H1 (cell line): ENCODE measurements at regions not wholly inside any gene's neighbourhood (a gene's known extent, or its start where the extent isn't known, plus 50 kb on each side); places are given as distances from the start of the nearest gene placed in this dataset.

Experiments used
- CTCF ChIA-PET: fragments of 300-600 bp; sonication (Branson Sonifier 250); formaldehyde crosslinking; loops from one replicate; lab custom pipeline; 2021; ENCODE audit not compliant: partially characterized antibody; lab: Charles Lee
- POLR2A ChIA-PET: fragments of 300-600 bp; sonication (Branson Sonifier 250); formaldehyde crosslinking; loops from one replicate; lab custom pipeline; 2021; ENCODE audit warnings: inconsistent platforms; ENCODE audit not compliant: partially characterized antibody; lab: Charles Lee
- DNase-seq, 2 experiments: peaks; one replicate each; pipeline versions ENCODE4 v3.0.0 to v3.0.0-alpha.2; 2010 to 2022; ENCODE audit warnings: low spot score in 2 of 2, low read depth in 1 of 2, mixed read lengths in 1 of 2
- FAIRE-seq: peaks from 2 replicates; lab custom pipeline; 2011; peaks lifted over from hg19 to GRCh38; lab: Jason Lieb, UNC
- H2AFZ ChIP-seq: 2 replicates; pipeline ENCODE4 v1.8.1; 2012; ENCODE audit warnings: low read length, inconsistent platforms
- H2AK5ac ChIP-seq: 2 replicates; pipeline ENCODE4 v1.6.1; 2013; ENCODE audit warnings: low read depth, low read length
- H2BK120ac ChIP-seq: replicated peaks from 2 replicates; pipeline ENCODE3; 2013; ENCODE audit warnings: low read depth, low read length, inconsistent platforms
- H2BK12ac ChIP-seq: 2 replicates; pipeline ENCODE4 v1.6.1; 2013; ENCODE audit warnings: low read depth, low read length
- H2BK15ac ChIP-seq: 2 replicates; pipeline ENCODE4 v1.6.1; 2013; ENCODE audit warnings: low read length
- H2BK20ac ChIP-seq: 2 replicates; pipeline ENCODE4 v1.6.1; 2013; ENCODE audit warnings: low read length
- H2BK5ac ChIP-seq: 2 replicates; pipeline ENCODE4 v1.6.1; 2013; ENCODE audit warnings: low read depth, low read length
- H3K14ac ChIP-seq: 2 replicates; pipeline ENCODE4 v1.6.1; 2013; ENCODE audit warnings: inconsistent platforms; ENCODE audit not compliant: insufficient read length
- H3K18ac ChIP-seq: 2 replicates; pipeline ENCODE4 v1.6.1; 2013; ENCODE audit warnings: low read length; ENCODE audit errors: extremely low read depth
- H3K23ac ChIP-seq: 2 replicates; pipeline ENCODE4 v1.6.1; 2013; ENCODE audit warnings: inconsistent platforms; ENCODE audit not compliant: insufficient read length
- H3K23me2 ChIP-seq: 2 replicates; pipeline ENCODE4 v1.6.1; 2013; ENCODE audit warnings: low read depth, low read length
- H3K27ac ChIP-seq: 2 replicates; pipeline ENCODE4 v1.6.1; 2011; ENCODE audit warnings: low read depth, low read length, inconsistent platforms
- H3K27me3 ChIP-seq, 4 experiments: replicated peaks in 1 of 4; 1 replicate in 1 of 4; 2 replicates in 3 of 4; pipeline versions ENCODE4 v1.6.1 to v1.8.1; 2011 to 2013; ENCODE audit warnings: low read length in 3 of 4, mild to moderate bottlenecking in 3 of 4, inconsistent platforms in 2 of 4, mixed read lengths in 2 of 4, moderate library complexity in 1 of 4; ENCODE audit not compliant: control insufficient read depth in 3 of 4, insufficient read depth in 3 of 4; ENCODE audit errors: extremely low read depth in 1 of 4
- H3K36me3 ChIP-seq, 4 experiments: 2 replicates each; pipeline versions ENCODE4 v1.6.1 to v1.8.1; 2011 to 2013; ENCODE audit warnings: mild to moderate bottlenecking in 4 of 4, low read length in 3 of 4, moderate library complexity in 2 of 4, control low read depth in 1 of 4, inconsistent platforms in 1 of 4; ENCODE audit not compliant: insufficient read depth in 4 of 4, control insufficient read depth in 2 of 4
- H3K4ac ChIP-seq: replicated peaks from 2 replicates; pipeline ENCODE3; 2013; ENCODE audit warnings: low read length, low read depth, mixed read lengths, inconsistent platforms; ENCODE audit not compliant: insufficient read length
- H3K4me1 ChIP-seq, 4 experiments: replicated peaks in 1 of 4; 1 replicate in 1 of 4; 2 replicates in 3 of 4; pipeline versions ENCODE4 v1.6.1 to v1.8.1; 2011 to 2013; ENCODE audit warnings: low read length in 3 of 4, inconsistent platforms in 2 of 4, mixed read lengths in 1 of 4; ENCODE audit not compliant: insufficient read depth in 4 of 4, control insufficient read depth in 3 of 4
- H3K4me2 ChIP-seq, 2 experiments: 2 replicates each; pipeline versions ENCODE4 v1.6.1 to v1.8.1; 2011 to 2013; ENCODE audit warnings: low read depth in 2 of 2, low read length in 2 of 2, control low read depth in 1 of 2, inconsistent platforms in 1 of 2, mild to moderate bottlenecking in 1 of 2; ENCODE audit not compliant: insufficient read depth in 1 of 2
- H3K4me3 ChIP-seq, 4 experiments: fragments of 200-600, 300-600 bp in 1 of 4; sonication (generic), shearing (Covaris generic), sonication (Bioruptor Twin) in 1 of 4; 2 replicates each; pipeline versions ENCODE4 v1.5.1 to v1.8.1; 2011 to 2016; ENCODE audit warnings: low read length in 4 of 4, low read depth in 3 of 4, control low read depth in 2 of 4, inconsistent platforms in 2 of 4, mild to moderate bottlenecking in 2 of 4, mixed read lengths in 1 of 4, moderate library complexity in 1 of 4; ENCODE audit not compliant: insufficient read depth in 2 of 4; ENCODE audit errors: extremely low read depth in 1 of 4
- H3K56ac ChIP-seq: replicated peaks from 2 replicates; pipeline ENCODE3; 2013; ENCODE audit warnings: low read depth, mild to moderate bottlenecking, mixed read lengths, low read length, inconsistent platforms; ENCODE audit not compliant: insufficient read length
- H3K79me1 ChIP-seq: 2 replicates; pipeline ENCODE4 v1.6.1; 2013; ENCODE audit warnings: low read depth, low read length, control low read depth
- H3K79me2 ChIP-seq, 2 experiments: 2 replicates each; pipeline versions ENCODE4 v1.6.1 to v1.8.1; 2012 to 2013; ENCODE audit warnings: low read length in 2 of 2, mild to moderate bottlenecking in 2 of 2, inconsistent platforms in 1 of 2; ENCODE audit not compliant: insufficient read depth in 2 of 2, control insufficient read depth in 1 of 2
- H3K9ac ChIP-seq, 4 experiments: replicated peaks in 1 of 4; 1 replicate in 1 of 4; 2 replicates in 3 of 4; pipeline versions ENCODE4 v1.6.1 to v1.8.1; 2011 to 2013; ENCODE audit warnings: low read depth in 3 of 4, low read length in 3 of 4, control low read depth in 2 of 4, mild to moderate bottlenecking in 2 of 4, moderate library complexity in 2 of 4, inconsistent platforms in 1 of 4; ENCODE audit errors: extremely low read depth in 1 of 4
- H3K9me3 ChIP-seq, 2 experiments: 2 replicates each; pipeline versions ENCODE4 v1.6.1 to v1.8.1; 2012 to 2013; ENCODE audit warnings: mild to moderate bottlenecking in 2 of 2, moderate library complexity in 2 of 2, control low read depth in 1 of 2, inconsistent platforms in 1 of 2, low read depth in 1 of 2, low read length in 1 of 2, mixed read lengths in 1 of 2; ENCODE audit not compliant: insufficient read depth in 2 of 2
- H4K20me1 ChIP-seq, 2 experiments: replicated peaks in 1 of 2; 2 replicates each; pipeline versions ENCODE3 to v1.8.1; 2011 to 2013; ENCODE audit warnings: inconsistent platforms in 2 of 2, low read length in 2 of 2, mild to moderate bottlenecking in 1 of 2; ENCODE audit not compliant: insufficient read depth in 2 of 2, control insufficient read depth in 1 of 2
- H4K5ac ChIP-seq: 2 replicates; pipeline ENCODE4 v1.6.1; 2013; ENCODE audit warnings: low read length, low read depth, mixed read lengths, inconsistent platforms; ENCODE audit not compliant: insufficient read length
- H4K8ac ChIP-seq: 2 replicates; pipeline ENCODE4 v1.8.0; 2013; ENCODE audit warnings: mild to moderate bottlenecking, moderate library complexity, low read length, inconsistent platforms; ENCODE audit not compliant: insufficient read depth; ENCODE audit errors: extremely low read depth
- H4K91ac ChIP-seq: replicated peaks from 2 replicates; pipeline ENCODE3; 2013; ENCODE audit warnings: low read length, mixed read lengths, inconsistent platforms; ENCODE audit not compliant: insufficient read length
- ASH2L ChIP-seq: fragments of 200-600, 300-600 bp; sonication (generic); IDR thresholded peaks from one replicate; pipeline ENCODE4 v1.7.1; 2017; ENCODE audit warnings: low read length
- BCL11A ChIP-seq, 2 experiments: IDR thresholded peaks; one replicate each; pipeline ENCODE4 v1.6.1; 2011; ENCODE audit warnings: low read depth in 2 of 2, low read length in 2 of 2, mild to moderate bottlenecking in 2 of 2
- CEBPB ChIP-seq: IDR thresholded peaks from 2 replicates; pipeline ENCODE4 v1.6.1; 2012; ENCODE audit warnings: low read depth, low read length
- EZH2 ChIP-seq: fragments of 200-600 bp; sonication (generic); IDR thresholded peaks from 2 replicates; pipeline ENCODE4 v1.7.1; 2012; ENCODE audit warnings: low read depth, mild to moderate bottlenecking, moderate library complexity, low read length, inconsistent platforms; ENCODE audit not compliant: severe bottlenecking
- GABPA ChIP-seq: IDR thresholded peaks from 2 replicates; pipeline ENCODE4 v1.6.1; 2011; ENCODE audit warnings: mild to moderate bottlenecking, low read length, moderate library complexity, borderline replicate concordance; ENCODE audit not compliant: insufficient read depth
- HDAC6 ChIP-seq: IDR thresholded peaks from one replicate; pipeline ENCODE4 v1.7.1; 2012; ENCODE audit warnings: low read depth, mild to moderate bottlenecking, inconsistent platforms, low read length, moderate library complexity
- KDM1A ChIP-seq: fragments of 200-600, 300-600 bp; sonication (generic); IDR thresholded peaks from 2 replicates; pipeline ENCODE4 v1.7.1; 2016; ENCODE audit warnings: mild to moderate bottlenecking, low read length, borderline replicate concordance
- RNF2 ChIP-seq: fragments of 200-900, 300-1000 bp; sonication (generic); IDR thresholded peaks from 2 replicates; pipeline ENCODE4 v1.7.1; 2016; ENCODE audit warnings: borderline replicate concordance, low read depth, mild to moderate bottlenecking, antibody characterized with exemption, low read length; ENCODE audit not compliant: poor library complexity, severe bottlenecking; ENCODE audit errors: missing control alignments
- SP2 ChIP-seq: IDR thresholded peaks from 2 replicates; pipeline ENCODE4 v1.6.1; 2012; ENCODE audit warnings: mild to moderate bottlenecking, low read length, inconsistent platforms
- WGBS, 2 experiments: shearing (Covaris generic) in 1 of 2; methylation state at CpG; one replicate each; pipeline versions ENCODE4 v1.1.6 to v1.1.7; 2013 to 2015; ENCODE audit warnings: low lambda C conversion rate in 2 of 2, mixed read lengths in 2 of 2, inconsistent platforms in 1 of 2, low coverage in 1 of 2, missing lambda C conversion rate in 1 of 2; ENCODE audit not compliant: insufficient replicate concordance in 2 of 2, insufficient coverage in 1 of 2, insufficient read length in 1 of 2; ENCODE audit errors: extremely low coverage in 1 of 2, missing lambda C conversion rate in 1 of 2; 5-methylcytosine and 5-hydroxymethylcytosine counted together
- TF ChIP-seq, protein P1 (sequence below): IDR thresholded peaks from 2 replicates; pipeline ENCODE4 v1.6.1; 2012; ENCODE audit warnings: inconsistent platforms
- TF ChIP-seq, protein P2 (sequence below): IDR thresholded peaks from 2 replicates; pipeline ENCODE4 v1.6.1; 2012; ENCODE audit warnings: inconsistent platforms
- TF ChIP-seq, protein P3 (sequence below): IDR thresholded peaks from 2 replicates; pipeline ENCODE4 v1.6.1; 2012; ENCODE audit warnings: low read length, inconsistent platforms

DNA sequence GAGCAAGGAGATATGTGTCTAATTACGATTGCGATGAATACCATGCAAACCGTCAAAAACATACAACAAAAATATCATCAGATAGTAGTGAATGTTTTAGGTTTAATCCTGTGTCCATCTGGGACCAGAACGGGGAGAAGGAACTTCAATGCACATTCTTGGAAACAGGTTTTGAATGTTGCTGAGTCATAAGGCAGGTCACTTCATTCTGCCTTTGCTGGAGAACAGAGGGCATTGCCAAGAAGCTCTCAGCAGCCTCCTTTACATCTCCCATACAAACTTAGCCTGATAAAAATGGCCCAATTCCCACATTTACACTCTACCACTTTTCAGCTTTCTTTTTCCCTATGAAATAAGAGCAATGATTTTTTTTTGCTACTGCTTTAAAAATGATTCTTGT is 78.0 kb upstream of the KCNJ6 start:
- no peak overlapping the region for H2BK120ac ChIP-seq
- no peak overlapping the region for H3K18ac ChIP-seq
- DNase-seq (no peak), FAIRE-seq (no peak)
- H3K4me2 ChIP-seq: no peak overlapping the region
- H3K4me3 ChIP-seq: no peak overlapping the region
- no peaks in the 10 kb centered on the region for H4K20me1 ChIP-seq
- no peak overlapping the region for H2BK12ac ChIP-seq
- H2BK5ac ChIP-seq: no peak overlapping the region
- H3K9ac ChIP-seq: no peak overlapping the region
- no peak overlapping the region for H4K8ac ChIP-seq
- peaks cover 3% of the 10 kb centered on the region; the same call in 1 of the 2 replicates for H3K23me2 ChIP-seq
- no peaks in the 10 kb centered on the region for H3K79me2 ChIP-seq
- ChIA-PET CTCF (interaction anchor here (0.6 kb wide), 1 partner anchor 1275 kb away, joined by 4 read pairs; no protein-coding TSS in a partner anchor), POLR2A (no interaction called here)
- H2AK5ac ChIP-seq: no peak overlapping the region
- H3K36me3 ChIP-seq: no peaks in the 10 kb centered on the region
- no peak overlapping the region for H3K56ac ChIP-seq
- H2AFZ ChIP-seq: no peak overlapping the region
- no peak overlapping the region for H3K27ac ChIP-seq
- H4K5ac ChIP-seq: no peak overlapping the region
- no peak overlapping the region for H3K23ac ChIP-seq
- whole genome bisulfite sequencing, 2 experiments: 82% methylated on average over 4 of the region's 4 CpGs; no CpG with 5 or more reads in 1 of the 2 experiments
- no peak overlapping the region for H4K91ac ChIP-seq
- H3K9me3 ChIP-seq: no peaks in the 10 kb centered on the region
- H3K27me3 ChIP-seq: no peaks in the 10 kb centered on the region
- H3K4ac ChIP-seq: no peak overlapping the region
- no peak overlapping the region for H3K14ac ChIP-seq
- H3K4me1 ChIP-seq: no peaks in the 10 kb centered on the region
- no peaks in the 10 kb centered on the region for H3K79me1 ChIP-seq
- no peak overlapping the region for H2BK15ac ChIP-seq
- H2BK20ac ChIP-seq: no peak overlapping the region
- TF ChIP-seq HDAC6 (no peak), ASH2L (no peak), CEBPB (no peak), RNF2 (no peak), EZH2 (no peak), BCL11A (IDR thresholded peaks at IDR 0.05; ENCODE audit: low read depth in 2 of 2, low read length in 2 of 2) (no peak), KDM1A (no peak), SP2 (no peak), GABPA (no peak)
- TF ChIP-seq, protein P1, sequence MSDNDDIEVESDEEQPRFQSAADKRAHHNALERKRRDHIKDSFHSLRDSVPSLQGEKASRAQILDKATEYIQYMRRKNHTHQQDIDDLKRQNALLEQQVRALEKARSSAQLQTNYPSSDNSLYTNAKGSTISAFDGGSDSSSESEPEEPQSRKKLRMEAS: no peak
- TF ChIP-seq, protein P2, sequence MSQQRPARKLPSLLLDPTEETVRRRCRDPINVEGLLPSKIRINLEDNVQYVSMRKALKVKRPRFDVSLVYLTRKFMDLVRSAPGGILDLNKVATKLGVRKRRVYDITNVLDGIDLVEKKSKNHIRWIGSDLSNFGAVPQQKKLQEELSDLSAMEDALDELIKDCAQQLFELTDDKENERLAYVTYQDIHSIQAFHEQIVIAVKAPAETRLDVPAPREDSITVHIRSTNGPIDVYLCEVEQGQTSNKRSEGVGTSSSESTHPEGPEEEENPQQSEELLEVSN: no peak
- TF ChIP-seq, protein P3, sequence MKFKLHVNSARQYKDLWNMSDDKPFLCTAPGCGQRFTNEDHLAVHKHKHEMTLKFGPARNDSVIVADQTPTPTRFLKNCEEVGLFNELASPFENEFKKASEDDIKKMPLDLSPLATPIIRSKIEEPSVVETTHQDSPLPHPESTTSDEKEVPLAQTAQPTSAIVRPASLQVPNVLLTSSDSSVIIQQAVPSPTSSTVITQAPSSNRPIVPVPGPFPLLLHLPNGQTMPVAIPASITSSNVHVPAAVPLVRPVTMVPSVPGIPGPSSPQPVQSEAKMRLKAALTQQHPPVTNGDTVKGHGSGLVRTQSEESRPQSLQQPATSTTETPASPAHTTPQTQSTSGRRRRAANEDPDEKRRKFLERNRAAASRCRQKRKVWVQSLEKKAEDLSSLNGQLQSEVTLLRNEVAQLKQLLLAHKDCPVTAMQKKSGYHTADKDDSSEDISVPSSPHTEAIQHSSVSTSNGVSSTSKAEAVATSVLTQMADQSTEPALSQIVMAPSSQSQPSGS: no peak
